ENCODE measurements at regions not wholly inside any gene's neighbourhood (a gene's known extent, or its start where the extent isn't known, plus 50 kb on each side); places are given as distances from the start of the nearest gene placed in this dataset.

DNA sequence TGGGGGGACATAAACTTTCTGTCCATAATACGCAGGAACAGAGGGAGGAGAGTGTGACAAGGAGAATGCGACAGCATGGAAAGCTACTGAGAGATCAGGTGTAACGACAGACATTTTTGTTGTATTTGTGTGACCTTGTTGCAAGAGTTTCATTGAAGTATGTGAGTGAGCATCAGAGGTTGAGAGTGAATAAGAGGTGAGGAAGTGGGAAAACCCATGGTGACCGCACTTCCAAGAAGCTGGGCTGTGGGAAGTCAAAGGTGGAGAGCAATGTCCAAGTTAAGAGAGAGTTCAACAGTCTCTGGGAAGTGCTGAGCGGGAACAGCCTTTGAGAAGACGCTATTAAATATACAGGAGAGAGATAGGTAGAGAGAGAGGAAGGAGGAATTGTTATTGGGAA, 76.4 kb upstream of the PGRMC2 start:
- TF ChIP-seq REST (IDR thresholded peaks at IDR 0.05; ENCODE audit: insufficient replicate concordance, low read depth), result no peak
- TF ChIP-seq, protein P1, sequence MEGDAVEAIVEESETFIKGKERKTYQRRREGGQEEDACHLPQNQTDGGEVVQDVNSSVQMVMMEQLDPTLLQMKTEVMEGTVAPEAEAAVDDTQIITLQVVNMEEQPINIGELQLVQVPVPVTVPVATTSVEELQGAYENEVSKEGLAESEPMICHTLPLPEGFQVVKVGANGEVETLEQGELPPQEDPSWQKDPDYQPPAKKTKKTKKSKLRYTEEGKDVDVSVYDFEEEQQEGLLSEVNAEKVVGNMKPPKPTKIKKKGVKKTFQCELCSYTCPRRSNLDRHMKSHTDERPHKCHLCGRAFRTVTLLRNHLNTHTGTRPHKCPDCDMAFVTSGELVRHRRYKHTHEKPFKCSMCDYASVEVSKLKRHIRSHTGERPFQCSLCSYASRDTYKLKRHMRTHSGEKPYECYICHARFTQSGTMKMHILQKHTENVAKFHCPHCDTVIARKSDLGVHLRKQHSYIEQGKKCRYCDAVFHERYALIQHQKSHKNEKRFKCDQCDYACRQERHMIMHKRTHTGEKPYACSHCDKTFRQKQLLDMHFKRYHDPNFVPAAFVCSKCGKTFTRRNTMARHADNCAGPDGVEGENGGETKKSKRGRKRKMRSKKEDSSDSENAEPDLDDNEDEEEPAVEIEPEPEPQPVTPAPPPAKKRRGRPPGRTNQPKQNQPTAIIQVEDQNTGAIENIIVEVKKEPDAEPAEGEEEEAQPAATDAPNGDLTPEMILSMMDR (IDR thresholded peaks at IDR 0.05; ENCODE audit: insufficient read depth, low read length), result no peak
